ENCODE measurements at regions not wholly inside any gene's neighbourhood (a gene's known extent, or its start where the extent isn't known, plus 50 kb on each side); places are given as distances from the start of the nearest gene placed in this dataset.

DNA sequence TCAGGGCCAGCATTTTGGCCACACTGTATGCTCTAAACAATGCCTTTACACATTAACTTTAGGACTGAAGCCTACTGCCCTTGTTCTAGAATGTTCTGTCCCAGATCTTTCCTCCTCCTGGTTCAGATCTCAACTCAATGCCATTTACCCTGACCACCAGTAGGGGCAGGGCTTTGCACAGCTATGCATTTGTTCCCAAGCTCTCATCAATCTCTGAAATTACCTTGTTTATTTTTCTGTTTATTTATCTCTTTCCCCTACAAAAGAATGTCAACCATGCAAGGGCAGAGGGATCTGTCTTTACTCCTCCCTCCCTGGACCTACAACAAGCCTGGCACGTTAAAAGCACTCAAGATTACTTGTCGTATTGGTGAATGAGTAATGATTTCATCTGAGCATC, 612.9 kb downstream of the BNC2 start:
- H3K9me3 ChIP-seq: no peaks in the 10 kb centered on the region
- TF ChIP-seq POLR2A (IDR thresholded peaks at IDR 0.05): no peak
- peak in 3 of 4 experiments; percentile 13 to 45 (median 38) for TF ChIP-seq CTCF (IDR thresholded peaks at IDR 0.05)
- no peak for DNase-seq
- no peak overlapping the region for H3K27ac ChIP-seq
- intact Hi-C loops (cut with DNase I; ENCODE audit: low total_unique reads): no loop called here
- H3K4me1 ChIP-seq: no peaks in the 10 kb centered on the region
- H3K36me3 ChIP-seq: no peaks in the 10 kb centered on the region
- H3K27me3 ChIP-seq: no peaks in the 10 kb centered on the region
- no peak overlapping the region for H3K4me3 ChIP-seq

GRCh38 chr9:16258191-16258590, 612.3 kb downstream of the BNC2 start:
- TF ChIP-seq CTCF (IDR thresholded peaks at IDR 0.05): no peak
- TF ChIP-seq POLR2A (IDR thresholded peaks at IDR 0.05): no peak
- H3K27me3 ChIP-seq: no peaks in the 10 kb centered on the region
- intact Hi-C loops (cut with DNase I; ENCODE audit: low total_unique reads): no loop called here
- no peaks in the 10 kb centered on the region for H3K4me1 ChIP-seq
- no peaks in the 10 kb centered on the region for H3K9me3 ChIP-seq
- no peak overlapping the region for H3K4me3 ChIP-seq
- H3K27ac ChIP-seq: no peak overlapping the region
- no peak for DNase-seq
- no peaks in the 10 kb centered on the region for H3K36me3 ChIP-seq

- no peaks in the 10 kb centered on the region for H3K27me3 ChIP-seq
- no peaks in the 10 kb centered on the region for H3K9me3 ChIP-seq
- H3K4me1 ChIP-seq: no peaks in the 10 kb centered on the region
- DNase-seq: no peak
- H3K36me3 ChIP-seq: no peaks in the 10 kb centered on the region
- TF ChIP-seq CTCF (IDR thresholded peaks at IDR 0.05) (no peak), POLR2A (IDR thresholded peaks at IDR 0.05) (no peak)
- no peak overlapping the region for H3K27ac ChIP-seq
- intact Hi-C loops (cut with DNase I; ENCODE audit: low total_unique reads): no loop called here
- H3K4me3 ChIP-seq: no peak overlapping the region
These were observed 611.8 kb downstream of the BNC2 start for GRCh38 chr9:16258708-16259107.

- TF ChIP-seq CTCF (IDR thresholded peaks at IDR 0.05): no peak
- H3K27me3 ChIP-seq: no peaks in the 10 kb centered on the region
- DNase-seq: no peak
- no peaks in the 10 kb centered on the region for H3K9me3 ChIP-seq
- H3K36me3 ChIP-seq: no peaks in the 10 kb centered on the region
- no peak overlapping the region for H3K4me3 ChIP-seq
- peaks cover 0 to 3% of the 10 kb centered on the region in 2 donors for H3K4me1 ChIP-seq
- H3K27ac ChIP-seq: no peak overlapping the region
- intact Hi-C loops (cut with DNase I; ENCODE audit: low total_unique reads): no loop called here
These were observed 607.8 kb downstream of the BNC2 start for GRCh38 chr9:16262477-16263261.

GRCh38 chr9:16265688-16266087, 604.8 kb downstream of the BNC2 start:
- H3K36me3 ChIP-seq: no peaks in the 10 kb centered on the region
- H3K9me3 ChIP-seq: no peaks in the 10 kb centered on the region
- no peak overlapping the region for H3K4me3 ChIP-seq
- no peak for DNase-seq
- intact Hi-C loops (cut with DNase I; ENCODE audit: low total_unique reads): no loop called here
- no peak for TF ChIP-seq POLR2A (IDR thresholded peaks at IDR 0.05)
- no peak for TF ChIP-seq CTCF (IDR thresholded peaks at IDR 0.05)
- peaks cover 0 to 3% of the 10 kb centered on the region in 2 donors for H3K4me1 ChIP-seq
- no peaks in the 10 kb centered on the region for H3K27me3 ChIP-seq
- H3K27ac ChIP-seq: no peak overlapping the region
